ENCODE measurements at regions not wholly inside any gene's neighbourhood (a gene's known extent, or its start where the extent isn't known, plus 50 kb on each side); places are given as distances from the start of the nearest gene placed in this dataset.

DNA sequence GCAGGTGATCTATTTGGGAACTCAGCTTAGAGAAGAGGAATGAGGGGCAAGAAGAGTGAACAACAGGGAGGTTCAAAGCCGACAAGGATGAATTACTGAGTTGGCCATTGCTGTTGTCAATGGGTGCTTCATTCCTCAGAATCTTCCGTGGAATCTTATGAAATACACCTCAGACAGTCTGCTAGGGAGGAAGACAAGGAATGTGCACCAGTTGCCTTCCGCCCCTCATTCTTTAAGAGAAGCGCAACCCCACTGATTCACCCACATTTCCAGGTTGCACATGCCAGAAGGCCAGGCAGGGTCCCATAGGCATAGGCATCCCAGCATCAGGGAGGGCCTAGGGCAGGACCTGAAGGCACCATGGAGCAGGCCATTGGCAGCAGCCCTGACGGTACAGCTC is 127.5 kb upstream of the TNFAIP3 start:
- Histone ChIP-seq H3K9me3 (ENCODE audit: control insufficient read depth in 2 of 3, insufficient read depth in 1 of 3, low read length in 3 of 3) (no peaks in the 10 kb centered on the region), H3K27ac (ENCODE audit: low read depth in 2 of 2, low read length in 2 of 2) (no peak overlapping the region), H3K4me3 (ENCODE audit: low read length in 3 of 3) (no peak overlapping the region), H3K36me3 (ENCODE audit: control insufficient read depth in 2 of 3, insufficient read depth in 3 of 3, low read length in 3 of 3) (no peaks in the 10 kb centered on the region), H3K27me3 (ENCODE audit: control insufficient read depth, insufficient read depth, low read length) (no peaks in the 10 kb centered on the region), H3K9ac (ENCODE audit: low read length in 3 of 3) (no peak overlapping the region), H3K4me1 (ENCODE audit: control insufficient read depth in 2 of 3, insufficient read depth in 2 of 3, low read depth in 1 of 3, low read length in 3 of 3) (no peaks in the 10 kb centered on the region)
- DNase-seq, result no peak
- FAIRE-seq, result no peak
- intact Hi-C loops (cut with DNase I), result no loop called here
- TF ChIP-seq CTCF (IDR thresholded peaks at IDR 0.05; ENCODE audit: borderline replicate concordance, extremely low read depth, insufficient read depth), result no peak

GRCh38 chr6:137740091-137740755 is 126.8 kb upstream of the TNFAIP3 start:
- Histone ChIP-seq H3K9ac (ENCODE audit: low read length in 3 of 3) (no peak overlapping the region), H3K36me3 (ENCODE audit: control insufficient read depth in 2 of 3, insufficient read depth in 3 of 3, low read length in 3 of 3) (no peaks in the 10 kb centered on the region), H3K4me1 (ENCODE audit: control insufficient read depth in 2 of 3, insufficient read depth in 2 of 3, low read depth in 1 of 3, low read length in 3 of 3) (no peaks in the 10 kb centered on the region), H3K27me3 (ENCODE audit: control insufficient read depth, insufficient read depth, low read length) (no peaks in the 10 kb centered on the region), H3K4me3 (ENCODE audit: low read length in 3 of 3) (no peak overlapping the region), H3K9me3 (ENCODE audit: control insufficient read depth in 2 of 3, insufficient read depth in 1 of 3, low read length in 3 of 3) (no peaks in the 10 kb centered on the region), H3K27ac (ENCODE audit: low read depth in 2 of 2, low read length in 2 of 2) (no peak overlapping the region)
- FAIRE-seq (no peak), DNase-seq (no peak)
- intact Hi-C loops (cut with DNase I), result no loop called here
- no peak for TF ChIP-seq CTCF (IDR thresholded peaks at IDR 0.05; ENCODE audit: borderline replicate concordance, extremely low read depth, insufficient read depth)

- no peak for TF ChIP-seq CTCF (IDR thresholded peaks at IDR 0.05; ENCODE audit: borderline replicate concordance, extremely low read depth, insufficient read depth)
- FAIRE-seq, result no peak
These were observed 125.9 kb upstream of the TNFAIP3 start for GRCh38 chr6:137740967-137741761.

More at GRCh38 chr6:137740967-137741761, 125.9 kb upstream of the TNFAIP3 start:
- Histone ChIP-seq H3K4me1 (ENCODE audit: control insufficient read depth in 2 of 3, insufficient read depth in 2 of 3, low read depth in 1 of 3, low read length in 3 of 3) (no peaks in the 10 kb centered on the region), H3K9me3 (ENCODE audit: control insufficient read depth in 2 of 3, insufficient read depth in 1 of 3, low read length in 3 of 3) (no peaks in the 10 kb centered on the region), H3K4me3 (ENCODE audit: low read length in 3 of 3) (no peak overlapping the region), H3K27ac (ENCODE audit: low read depth in 2 of 2, low read length in 2 of 2) (no peak overlapping the region), H3K36me3 (ENCODE audit: control insufficient read depth in 2 of 3, insufficient read depth in 3 of 3, low read length in 3 of 3) (no peaks in the 10 kb centered on the region), H3K27me3 (ENCODE audit: control insufficient read depth, insufficient read depth, low read length) (no peaks in the 10 kb centered on the region), H3K9ac (ENCODE audit: low read length in 3 of 3) (no peak overlapping the region)
- intact Hi-C loops (cut with DNase I), result no loop called here
- no peak for DNase-seq
